ENCODE measurements at regions not wholly inside any gene's neighbourhood (a gene's known extent, or its start where the extent isn't known, plus 50 kb on each side); places are given as distances from the start of the nearest gene placed in this dataset.

- POLR2A ChIA-PET: no interaction called here
- H3K27ac Mint-ChIP-seq: no peak overlapping the region
- no peak for TF ChIP-seq CTCF (IDR thresholded peaks at IDR 0.05)
- Histone ChIP-seq H3K9me3 (ENCODE audit: control insufficient read depth in 1 of 2, insufficient read depth in 1 of 2, low read length in 2 of 2) (peaks cover 0 to 4% of the 10 kb centered on the region in 2 experiments), H3K4me3 (ENCODE audit: low read length) (no peak overlapping the region), H3K27me3 (ENCODE audit: control insufficient read depth in 1 of 2, insufficient read depth in 2 of 2, low read length in 2 of 2) (no peaks in the 10 kb centered on the region), H3K4me1 (ENCODE audit: insufficient read depth, low read length) (no peaks in the 10 kb centered on the region), H3K27ac (ENCODE audit: low read depth in 1 of 2, low read length in 2 of 2) (no peak overlapping the region), H3K36me3 (ENCODE audit: insufficient read depth, low read length) (no peaks in the 10 kb centered on the region)
- no peaks in the 10 kb centered on the region for H3K4me1 Mint-ChIP-seq (ENCODE audit: low read depth)
- H3K36me3 Mint-ChIP-seq (ENCODE audit: low read depth): no peaks in the 10 kb centered on the region
- H3K27me3 Mint-ChIP-seq: peaks cover 6% of the 10 kb centered on the region
- no peak for DNase-seq
- intact Hi-C loops (cut with DNase I, micrococcal nuclease): no loop called here
- no peaks in the 10 kb centered on the region for H3K9me3 Mint-ChIP-seq
- no peak for ATAC-seq (ENCODE audit: poor library complexity)
- CTCF ChIA-PET: interaction anchor here (0.9 kb wide), 1 partner anchor 11 kb away, joined by 4 read pairs; no protein-coding TSS in a partner anchor
- H3K4me3 Mint-ChIP-seq: no peak overlapping the region
These were observed 387.7 kb downstream of the QKI start for GRCh38 chr6:163802267-163802666.

GRCh38 chr6:163797296-163797845, 382.9 kb downstream of the QKI start:
- H3K27ac ChIP-seq (ENCODE audit: low read depth in 1 of 2, low read length in 2 of 2): no peak overlapping the region
- H3K36me3 ChIP-seq (ENCODE audit: insufficient read depth, low read length): no peaks in the 10 kb centered on the region
- H3K27me3 ChIP-seq (ENCODE audit: control insufficient read depth in 1 of 2, insufficient read depth in 2 of 2, low read length in 2 of 2): peaks cover 0 to 5% of the 10 kb centered on the region in 2 experiments
- no peaks in the 10 kb centered on the region for H3K4me1 ChIP-seq (ENCODE audit: insufficient read depth, low read length)
- ChIA-PET CTCF (no interaction called here), POLR2A (no interaction called here)
- Mint-ChIP-seq H3K36me3 (ENCODE audit: low read depth) (no peaks in the 10 kb centered on the region), H3K4me1 (ENCODE audit: low read depth) (no peaks in the 10 kb centered on the region), H3K27me3 (peaks cover 41% of the 10 kb centered on the region), H3K4me3 (no peak overlapping the region), H3K9me3 (no peaks in the 10 kb centered on the region), H3K27ac (no peak overlapping the region)
- ATAC-seq (ENCODE audit: poor library complexity) (no peak), DNase-seq (no peak)
- TF ChIP-seq CTCF (IDR thresholded peaks at IDR 0.05): no peak
- H3K9me3 ChIP-seq (ENCODE audit: control insufficient read depth in 1 of 2, insufficient read depth in 1 of 2, low read length in 2 of 2): no peaks in the 10 kb centered on the region
- intact Hi-C loops (cut with DNase I, micrococcal nuclease): no loop called here
- H3K4me3 ChIP-seq (ENCODE audit: low read length): no peak overlapping the region

- Mint-ChIP-seq H3K4me1 (ENCODE audit: low read depth) (no peaks in the 10 kb centered on the region), H3K27ac (no peak overlapping the region), H3K27me3 (peaks cover 44% of the 10 kb centered on the region), H3K9me3 (no peaks in the 10 kb centered on the region), H3K36me3 (ENCODE audit: low read depth) (no peaks in the 10 kb centered on the region), H3K4me3 (no peak overlapping the region)
- Histone ChIP-seq H3K4me3 (ENCODE audit: low read length) (no peak overlapping the region), H3K9me3 (ENCODE audit: control insufficient read depth in 1 of 2, insufficient read depth in 1 of 2, low read length in 2 of 2) (no peaks in the 10 kb centered on the region), H3K27ac (ENCODE audit: low read depth in 1 of 2, low read length in 2 of 2) (no peak overlapping the region), H3K36me3 (ENCODE audit: insufficient read depth, low read length) (no peaks in the 10 kb centered on the region), H3K4me1 (ENCODE audit: insufficient read depth, low read length) (no peaks in the 10 kb centered on the region), H3K27me3 (ENCODE audit: control insufficient read depth in 1 of 2, insufficient read depth in 2 of 2, low read length in 2 of 2) (peaks cover 0 to 5% of the 10 kb centered on the region in 2 experiments)
- ChIA-PET CTCF (no interaction called here), POLR2A (no interaction called here)
- ATAC-seq (ENCODE audit: poor library complexity) (no peak), DNase-seq (no peak)
- intact Hi-C loops (cut with DNase I, micrococcal nuclease): no loop called here
- no peak for TF ChIP-seq CTCF (IDR thresholded peaks at IDR 0.05)
These were observed 378.8 kb downstream of the QKI start for GRCh38 chr6:163793011-163793983.

Measured in CD4-positive, alpha-beta T cell (primary cell).